ENCODE measurements at regions not wholly inside any gene's neighbourhood (a gene's known extent, or its start where the extent isn't known, plus 50 kb on each side); places are given as distances from the start of the nearest gene placed in this dataset.

DNA sequence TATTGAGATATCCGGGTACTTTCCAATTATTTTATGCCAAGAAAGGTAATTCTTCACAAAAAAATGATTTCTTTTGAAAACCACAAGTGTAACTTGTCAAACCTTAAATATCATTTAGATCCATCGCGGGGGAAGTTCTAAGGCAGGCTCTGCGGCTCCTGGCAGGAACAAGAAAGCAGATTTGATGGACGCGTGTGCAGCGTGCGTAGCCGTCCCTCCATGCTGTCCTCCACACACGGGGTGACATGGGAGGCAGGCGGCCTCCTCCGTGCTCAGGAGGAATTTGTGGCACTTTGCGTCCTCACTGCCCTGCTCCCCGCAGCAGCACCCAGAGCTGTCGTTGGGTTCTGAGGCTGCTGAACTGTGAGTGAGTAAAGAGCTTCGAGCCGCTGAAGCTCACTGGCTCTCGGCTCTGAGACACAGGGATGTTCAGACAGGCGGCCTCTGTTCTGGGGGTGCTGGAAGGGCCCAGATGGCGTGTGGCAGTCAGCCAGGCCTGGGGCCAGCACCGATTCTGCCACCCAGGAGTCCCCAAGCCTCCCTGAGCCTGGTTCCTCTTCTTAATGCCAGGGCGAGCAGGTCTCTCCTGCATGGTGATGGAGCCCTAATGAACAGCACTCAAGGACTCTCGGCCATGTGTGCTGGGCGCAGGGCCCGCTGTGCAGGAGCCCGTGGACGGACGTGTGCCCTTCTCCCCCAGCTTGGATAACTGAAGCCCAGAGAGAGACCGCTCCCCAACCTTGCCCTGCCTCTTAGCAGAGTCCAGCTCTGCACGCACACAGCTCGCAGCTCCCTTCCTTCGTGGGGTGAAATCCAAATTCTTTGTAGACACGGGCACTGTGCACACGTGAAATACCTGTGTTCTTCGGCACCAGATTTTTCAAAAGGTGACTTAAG, 185.4 kb upstream of the SHH start:
- DNase-seq (ENCODE audit: low read depth) = no peak
- TF ChIP-seq, protein P1, sequence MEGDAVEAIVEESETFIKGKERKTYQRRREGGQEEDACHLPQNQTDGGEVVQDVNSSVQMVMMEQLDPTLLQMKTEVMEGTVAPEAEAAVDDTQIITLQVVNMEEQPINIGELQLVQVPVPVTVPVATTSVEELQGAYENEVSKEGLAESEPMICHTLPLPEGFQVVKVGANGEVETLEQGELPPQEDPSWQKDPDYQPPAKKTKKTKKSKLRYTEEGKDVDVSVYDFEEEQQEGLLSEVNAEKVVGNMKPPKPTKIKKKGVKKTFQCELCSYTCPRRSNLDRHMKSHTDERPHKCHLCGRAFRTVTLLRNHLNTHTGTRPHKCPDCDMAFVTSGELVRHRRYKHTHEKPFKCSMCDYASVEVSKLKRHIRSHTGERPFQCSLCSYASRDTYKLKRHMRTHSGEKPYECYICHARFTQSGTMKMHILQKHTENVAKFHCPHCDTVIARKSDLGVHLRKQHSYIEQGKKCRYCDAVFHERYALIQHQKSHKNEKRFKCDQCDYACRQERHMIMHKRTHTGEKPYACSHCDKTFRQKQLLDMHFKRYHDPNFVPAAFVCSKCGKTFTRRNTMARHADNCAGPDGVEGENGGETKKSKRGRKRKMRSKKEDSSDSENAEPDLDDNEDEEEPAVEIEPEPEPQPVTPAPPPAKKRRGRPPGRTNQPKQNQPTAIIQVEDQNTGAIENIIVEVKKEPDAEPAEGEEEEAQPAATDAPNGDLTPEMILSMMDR (IDR thresholded peaks at IDR 0.05; ENCODE audit: insufficient read depth, low read depth, low read length) = no peak
- H3K4me3 ChIP-seq (ENCODE audit: low read depth, low read length) = no peak overlapping the region

- no peak for DNase-seq (ENCODE audit: low read depth)
- TF ChIP-seq, protein P1 (IDR thresholded peaks at IDR 0.05; ENCODE audit: insufficient read depth, low read depth, low read length) = no peak
- no peak overlapping the region for H3K4me3 ChIP-seq (ENCODE audit: low read depth, low read length)
Observed at GRCh38 chr7:155996718-155997280, 184.5 kb upstream of the SHH start.

GRCh38 chr7:155995183-155995612, 182.9 kb upstream of the SHH start:
- TF ChIP-seq, protein P1 (IDR thresholded peaks at IDR 0.05; ENCODE audit: insufficient read depth, low read depth, low read length) = no peak
- H3K4me3 ChIP-seq (ENCODE audit: low read depth, low read length) = no peak overlapping the region
- no peak for DNase-seq (ENCODE audit: low read depth)

DNA sequence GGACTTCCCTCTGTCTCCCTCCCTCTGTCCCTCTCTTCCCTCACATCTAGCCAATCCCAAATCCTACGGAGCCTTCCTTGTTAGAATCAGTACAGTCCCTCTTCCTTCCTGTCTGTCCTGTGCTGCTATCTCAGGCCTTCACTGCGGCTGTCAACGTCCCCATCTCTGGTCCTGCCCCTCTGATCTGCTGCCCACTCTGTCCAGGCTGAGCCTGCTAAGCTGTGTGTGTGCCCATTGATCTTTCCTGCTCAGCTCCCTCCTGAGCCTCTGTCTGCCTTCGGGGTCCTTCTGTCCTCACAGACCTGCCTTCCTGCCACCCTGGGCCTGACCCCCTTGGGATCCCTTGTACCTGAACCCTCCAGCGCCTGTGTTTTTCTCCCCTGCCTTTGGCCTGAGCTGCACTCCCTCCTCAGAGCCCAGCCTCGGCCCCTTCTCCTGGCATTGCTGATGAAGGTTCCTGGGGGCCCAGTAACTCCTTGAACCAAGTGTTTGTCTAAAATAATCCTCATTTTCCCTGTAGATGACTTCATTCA, 182.1 kb upstream of the SHH start:
- TF ChIP-seq, protein P1 (IDR thresholded peaks at IDR 0.05; ENCODE audit: insufficient read depth, low read depth, low read length) = no peak
- H3K4me3 ChIP-seq (ENCODE audit: low read depth, low read length) = no peak overlapping the region
- no peak for DNase-seq (ENCODE audit: low read depth)

GRCh38 chr7:155993420-155994278, 181.4 kb upstream of the SHH start:
- no peak overlapping the region for H3K4me3 ChIP-seq (ENCODE audit: low read depth, low read length)
- TF ChIP-seq, protein P1 (IDR thresholded peaks at IDR 0.05; ENCODE audit: insufficient read depth, low read depth, low read length) = no peak
- no peak for DNase-seq (ENCODE audit: low read depth)

DNA sequence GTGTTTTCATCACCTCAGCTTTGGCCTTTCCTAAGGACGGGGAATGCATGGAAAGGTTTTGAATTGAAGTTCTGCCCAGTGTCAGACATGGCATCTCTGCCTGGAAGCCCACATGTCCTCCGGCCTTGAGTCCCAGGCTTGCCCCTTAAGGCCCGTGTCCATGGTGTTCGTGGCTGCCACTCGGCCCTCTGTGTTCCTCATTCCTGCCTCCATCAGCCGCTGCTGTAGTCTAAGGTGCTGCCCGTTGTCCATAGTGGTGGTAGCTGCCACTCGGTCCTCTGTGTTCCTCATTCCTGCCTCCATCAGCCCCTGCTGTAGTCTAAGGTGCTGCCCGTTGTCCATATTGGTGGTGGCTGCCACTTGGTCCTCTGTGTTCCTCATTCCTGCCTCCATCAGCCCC, 180.7 kb upstream of the SHH start:
- TF ChIP-seq, protein P1 (IDR thresholded peaks at IDR 0.05; ENCODE audit: insufficient read depth, low read depth, low read length) = no peak
- DNase-seq (ENCODE audit: low read depth) = no peak
- H3K4me3 ChIP-seq (ENCODE audit: low read depth, low read length) = no peak overlapping the region
